HG03280 (cell line): ENCODE measurements at regions not wholly inside any gene's neighbourhood (a gene's known extent, or its start where the extent isn't known, plus 50 kb on each side); places are given as distances from the start of the nearest gene placed in this dataset.
"Not testable (repeated sequence)": the region's sequence is repeated elsewhere in the genome, so short reads cannot be mapped to it uniquely, and the experiment has no call there.

Source experiments
- ATAC-seq: cut with Tn5 transposase; IDR thresholded peaks from one replicate; pipeline ENCODE4 v1.9.1; 2021; ENCODE audit warnings: mild to moderate bottlenecking, moderate library complexity; ENCODE audit not compliant: unreplicated experiment

DNA sequence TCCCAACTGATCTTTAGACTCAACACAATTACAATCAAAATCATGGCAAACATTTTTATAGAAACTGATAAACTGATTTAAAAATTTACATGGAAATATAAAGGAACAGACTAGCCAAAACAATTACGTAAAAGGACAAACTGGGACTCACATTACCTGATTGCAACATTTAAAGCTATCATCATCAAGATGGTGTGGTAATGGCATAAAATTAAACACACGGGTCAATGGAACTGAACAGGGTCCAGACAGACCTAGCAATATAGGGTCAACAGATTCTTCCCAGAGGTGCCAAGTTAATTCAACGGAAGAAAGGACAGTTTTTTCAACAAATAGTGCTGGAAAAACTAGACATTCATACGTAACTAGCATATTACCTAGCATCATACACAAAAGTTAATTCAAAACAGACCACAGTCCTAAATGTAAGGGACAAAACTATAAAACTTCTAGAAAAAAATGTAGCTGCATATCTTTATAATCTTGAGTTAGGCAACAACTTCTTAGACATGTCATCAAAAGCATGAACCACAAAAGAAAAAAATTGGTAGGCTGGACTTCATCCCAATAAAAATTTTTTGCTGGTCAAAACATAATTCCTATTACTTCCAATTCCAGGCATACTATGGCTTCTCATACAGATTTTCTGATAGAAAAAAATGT lies 147.4 kb upstream of the BEND6 start:
- ATAC-seq = no peak

- ATAC-seq = no peak
These were observed 148.5 kb upstream of the BEND6 start for GRCh38 chr6:56806368-56806767.

GRCh38 chr6:56804996-56805395 lies 149.9 kb upstream of the BEND6 start:
- ATAC-seq = no peak

DNA sequence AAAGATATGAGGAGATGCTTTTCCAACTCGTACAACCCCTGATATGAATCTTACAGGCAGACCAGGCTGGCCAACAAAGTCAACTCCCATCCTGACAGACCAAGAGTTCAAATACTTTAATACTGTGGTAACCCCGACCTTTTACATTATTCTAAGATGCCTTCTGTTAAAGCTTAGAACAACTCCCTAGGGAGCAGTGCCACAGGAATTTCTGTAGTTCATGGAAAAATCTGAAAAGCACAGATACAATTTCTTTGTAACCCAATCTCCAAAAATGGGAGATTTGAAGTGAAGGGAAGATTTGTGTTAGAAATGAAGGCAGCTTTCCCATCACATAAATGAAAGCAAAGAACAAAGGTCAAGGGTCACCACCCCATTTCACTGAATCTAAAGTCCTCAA lies 151.3 kb upstream of the BEND6 start:
- ATAC-seq = no peak

GRCh38 chr6:56802584-56802983 lies 152.3 kb upstream of the BEND6 start:
- no peak for ATAC-seq

- no peak for ATAC-seq
These were observed 154.9 kb upstream of the BEND6 start for GRCh38 chr6:56799989-56800388.

GRCh38 chr6:56798163-56798562 lies 155.5 kb upstream of the DST start:
- ATAC-seq = no peak

- ATAC-seq = no peak
These were observed 153.5 kb upstream of the DST start for GRCh38 chr6:56796196-56796532.

DNA sequence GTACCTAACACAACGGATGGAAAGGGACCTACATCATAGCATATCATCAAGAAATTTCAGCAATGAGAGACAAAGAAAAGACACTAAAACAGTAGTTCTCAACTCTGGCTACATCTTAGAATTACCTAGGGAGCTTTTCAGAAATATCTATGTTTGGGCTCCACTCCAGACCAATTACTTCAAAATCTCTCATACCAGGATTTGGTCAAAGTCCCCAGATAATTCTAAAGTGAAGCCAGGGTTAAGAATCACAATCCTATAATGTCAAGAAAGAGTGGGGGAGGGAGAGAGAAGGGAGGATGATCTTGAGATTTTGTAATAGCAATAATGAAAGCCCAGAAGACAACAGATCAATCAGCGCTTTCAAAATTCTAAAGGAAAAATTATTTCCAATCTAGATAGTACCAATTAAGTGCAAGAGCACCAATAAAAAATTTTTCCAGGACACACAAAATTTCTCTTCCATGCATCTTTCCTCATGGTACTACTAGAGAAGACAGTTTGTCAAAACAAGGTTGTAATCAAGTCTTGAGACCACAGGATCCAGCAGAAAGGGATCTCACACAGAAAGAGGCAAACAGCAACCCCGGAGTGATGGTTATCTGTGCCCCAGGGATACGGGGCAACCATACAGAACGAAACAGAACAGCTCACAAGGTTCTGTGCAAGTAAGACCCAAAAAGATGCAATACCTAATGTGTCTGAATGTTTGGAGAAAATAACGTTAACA lies 152.9 kb upstream of the DST start:
- ATAC-seq = no peak

DNA sequence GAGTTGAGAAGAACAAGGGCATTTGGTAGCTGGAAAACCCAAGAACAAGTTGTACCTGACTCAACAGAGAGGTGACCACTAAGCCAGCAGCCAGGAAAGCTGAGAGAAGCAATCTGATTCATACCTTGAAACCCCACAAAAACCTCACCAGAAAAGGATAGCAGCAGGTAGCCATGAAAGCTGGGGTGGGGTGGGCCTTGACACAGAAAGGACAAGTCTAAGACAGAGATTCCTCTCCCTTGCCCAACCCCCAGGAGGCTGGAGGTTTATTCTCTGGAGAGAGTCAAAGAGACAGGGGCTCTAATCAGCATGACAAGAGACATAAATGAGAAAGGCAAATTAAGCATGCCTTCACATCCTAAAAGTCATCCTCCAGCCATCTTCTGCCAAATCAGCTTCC lies 151.7 kb upstream of the DST start:
- ATAC-seq = no peak

- ATAC-seq = no peak
These were observed 151.2 kb upstream of the DST start for GRCh38 chr6:56793938-56794337.

DNA sequence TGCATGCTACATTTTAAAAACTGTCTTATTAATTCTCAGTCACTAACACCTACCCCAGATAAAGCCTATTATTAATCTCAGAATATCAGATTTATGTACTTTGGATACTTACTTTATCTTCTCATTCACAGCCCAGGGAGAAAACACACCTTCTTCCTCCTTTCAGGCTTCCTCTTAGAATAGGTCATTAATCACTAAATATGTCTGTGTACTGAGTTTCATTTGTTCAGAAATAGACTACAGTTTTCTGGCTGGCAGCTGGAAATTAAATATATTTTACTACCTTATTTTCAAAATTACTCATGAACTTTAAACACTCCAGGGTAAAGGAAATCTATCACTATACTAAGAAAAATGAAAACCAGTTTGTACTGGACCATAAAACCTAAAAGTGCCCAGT lies 147.7 kb upstream of the DST start:
- ATAC-seq = no peak

GRCh38 chr6:56789879-56790278 lies 147.2 kb upstream of the DST start:
- ATAC-seq = no peak

DNA sequence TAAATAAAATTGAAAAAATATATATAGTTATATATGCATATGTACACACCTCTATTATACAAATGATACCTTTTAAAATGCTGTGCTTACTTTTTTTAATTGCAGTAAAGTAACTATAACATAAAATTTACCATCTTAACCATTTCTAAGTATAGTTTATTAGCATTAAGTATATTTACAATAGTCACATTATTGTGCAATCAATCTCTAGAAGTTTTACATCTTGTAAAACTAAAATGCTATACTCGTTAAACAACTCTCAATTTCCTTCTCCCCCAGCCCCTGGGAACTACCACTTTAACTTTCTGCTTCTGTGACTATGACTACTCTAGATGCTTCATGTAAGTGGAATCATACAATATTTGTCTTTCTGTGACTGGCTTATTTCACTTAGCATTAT lies 146.7 kb upstream of the DST start:
- ATAC-seq = no peak

- no peak for ATAC-seq
These were observed 144.5 kb upstream of the DST start for GRCh38 chr6:56787209-56787608.

- no peak for ATAC-seq
These were observed 143.6 kb upstream of the DST start for GRCh38 chr6:56786256-56786655.

- ATAC-seq = not testable (repeated sequence)
These were observed 142.8 kb upstream of the DST start for GRCh38 chr6:56785536-56785935.

DNA sequence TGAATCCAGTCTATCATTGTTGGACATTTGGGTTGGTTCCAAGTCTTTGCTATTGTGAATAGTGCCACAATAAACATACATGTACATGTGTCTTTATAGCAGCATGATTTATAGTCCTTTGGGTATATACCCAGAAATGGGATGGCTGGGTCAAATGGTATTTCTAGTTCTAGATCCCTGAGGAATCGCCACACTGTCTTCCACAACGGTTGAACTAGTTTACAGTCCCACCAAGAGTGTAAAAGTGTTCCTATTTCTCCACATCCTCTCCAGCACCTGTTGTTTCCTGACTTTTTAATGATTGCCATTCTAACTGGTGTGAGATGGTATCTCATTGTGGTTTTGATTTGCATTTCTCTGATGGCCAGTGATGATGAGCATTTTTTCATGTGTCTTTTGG lies 137.4 kb upstream of the DST start:
- not testable (repeated sequence) for ATAC-seq

DNA sequence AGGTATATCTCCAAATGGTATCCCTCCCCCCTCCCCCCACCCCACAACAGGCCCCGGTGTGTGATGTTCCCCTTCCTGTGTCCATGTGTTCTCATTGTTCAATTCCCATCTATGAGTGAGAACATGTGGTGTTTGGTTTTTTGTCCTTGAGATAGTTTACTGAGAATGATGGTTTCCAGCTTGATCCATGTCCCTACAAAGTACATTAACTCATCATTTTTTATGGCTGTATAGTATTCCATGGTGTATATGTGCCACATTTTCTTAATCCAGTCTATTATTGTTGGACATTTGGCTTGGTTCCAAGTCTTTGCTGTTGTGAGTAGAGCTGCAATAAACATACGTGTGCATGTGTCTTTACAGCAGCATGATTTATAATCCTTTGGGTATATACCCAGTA lies 135.8 kb upstream of the DST start:
- ATAC-seq = not testable (repeated sequence)

GRCh38 chr6:56775498-56776166 lies 132.9 kb upstream of the DST start:
- ATAC-seq = no peak

GRCh38 chr6:56772737-56773184 lies 130.1 kb upstream of the DST start:
- ATAC-seq = no peak

DNA sequence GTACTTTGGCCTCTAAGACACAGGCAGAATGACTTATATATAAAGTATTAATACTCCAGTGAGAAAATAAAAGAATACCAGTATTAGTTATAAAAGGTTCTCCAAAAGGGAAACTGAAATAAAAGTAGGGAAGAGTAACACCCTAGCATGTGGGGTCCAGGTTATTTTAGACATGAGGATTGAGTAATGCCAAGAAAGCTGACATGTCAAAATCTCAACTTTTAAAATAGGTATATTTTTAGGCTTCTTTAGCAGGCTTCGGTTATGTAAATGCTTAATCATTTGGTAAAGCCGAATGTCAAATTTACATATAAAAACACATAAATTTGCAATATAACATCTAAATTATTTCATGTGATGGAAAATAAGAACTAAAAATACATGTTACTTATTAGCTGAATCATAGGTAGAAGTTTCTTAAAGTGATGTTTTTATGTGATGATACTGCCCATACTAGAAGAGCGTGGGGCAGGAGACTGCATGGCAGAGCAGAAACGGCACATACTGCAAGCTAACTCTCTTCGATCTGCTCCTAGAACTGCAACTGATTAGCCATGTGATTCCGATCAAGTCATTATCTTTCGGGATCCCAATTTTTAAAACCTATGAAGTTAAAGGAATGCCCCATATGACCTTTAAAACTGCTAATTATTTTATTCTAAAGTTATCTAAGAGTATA lies 129.4 kb upstream of the DST start:
- ATAC-seq = no peak
